Osteoblast (primary cell): ENCODE measurements at regions not wholly inside any gene's neighbourhood (a gene's known extent, or its start where the extent isn't known, plus 50 kb on each side); places are given as distances from the start of the nearest gene placed in this dataset.

ENCODE experiments used
- DNase-seq: peaks from one replicate; pipeline ENCODE4 v3.0.0; 2011; ENCODE audit warnings: low spot score, mixed read lengths; ENCODE audit not compliant: insufficient read length; ENCODE audit errors: missing footprints
- H2AFZ ChIP-seq: 2 replicates; pipeline ENCODE4 v1.6.0; 2011; ENCODE audit warnings: mild to moderate bottlenecking, low read length
- H3K27ac ChIP-seq: 2 replicates; pipeline ENCODE4 v1.5.1; 2011; ENCODE audit warnings: mild to moderate bottlenecking, low read depth, low read length, moderate library complexity
- H3K27me3 ChIP-seq: 2 replicates; pipeline ENCODE4 v1.6.0; 2012; ENCODE audit warnings: mild to moderate bottlenecking, control low read depth, inconsistent platforms, low read length, moderate library complexity; ENCODE audit not compliant: insufficient read depth
- H3K36me3 ChIP-seq: 2 replicates; pipeline ENCODE4 v1.5.1; 2011; ENCODE audit warnings: mild to moderate bottlenecking, low read length, control low read depth, moderate library complexity; ENCODE audit not compliant: insufficient read depth
- H3K4me1 ChIP-seq: 2 replicates; pipeline ENCODE4 v1.5.1; 2011; ENCODE audit warnings: mild to moderate bottlenecking, low read length, control low read depth, moderate library complexity; ENCODE audit not compliant: insufficient read depth
- H3K4me2 ChIP-seq: 2 replicates; pipeline ENCODE4 v1.6.0; 2011; ENCODE audit warnings: mild to moderate bottlenecking, low read length; ENCODE audit not compliant: insufficient read depth
- H3K4me3 ChIP-seq: fragments of 200-600 bp; sonication (generic); 3 replicates; pipeline ENCODE4 v1.5.1; 2012; ENCODE audit warnings: mild to moderate bottlenecking, low read length, inconsistent platforms; ENCODE audit not compliant: insufficient read depth
- H3K79me2 ChIP-seq: 2 replicates; pipeline ENCODE4 v1.6.0; 2012; ENCODE audit warnings: mild to moderate bottlenecking, low read length, control low read depth, inconsistent platforms; ENCODE audit not compliant: insufficient read depth
- H3K9me3 ChIP-seq: 2 replicates; pipeline ENCODE4 v1.5.1; 2011; ENCODE audit warnings: low read depth, low read length, control low read depth
- H4K20me1 ChIP-seq: 2 replicates; pipeline ENCODE4 v1.6.0; 2012; ENCODE audit warnings: mild to moderate bottlenecking, low read length, control low read depth; ENCODE audit not compliant: insufficient read depth
- TF ChIP-seq, protein P1 (sequence below): IDR thresholded peaks from 2 replicates; pipeline ENCODE4 v1.5.1; 2011; ENCODE audit warnings: mild to moderate bottlenecking, low read depth, low read length, moderate library complexity; ENCODE audit errors: extremely low read depth

DNA sequence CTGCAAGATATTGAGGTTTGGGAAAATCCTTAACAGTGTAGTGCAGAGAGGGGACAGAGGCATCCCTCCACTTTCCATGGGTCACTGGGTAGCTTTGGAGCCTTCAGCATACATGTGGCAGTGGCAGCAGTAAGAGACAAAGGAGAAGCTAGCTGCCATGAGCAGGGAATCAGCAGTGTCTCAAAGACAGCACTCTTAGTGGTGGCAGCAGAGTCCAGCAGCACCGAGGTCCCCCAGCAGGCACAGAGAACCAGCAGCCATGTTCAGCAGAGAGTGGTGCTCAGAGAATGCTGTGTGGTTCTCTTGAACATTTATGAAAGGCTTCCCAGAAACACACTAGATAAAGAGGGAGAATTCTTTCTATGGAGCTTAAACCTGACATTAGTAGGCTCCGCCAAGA, 308.5 kb downstream of the CENPC start:
- no peak overlapping the region for H3K4me2 ChIP-seq
- H3K79me2 ChIP-seq = no peaks in the 10 kb centered on the region
- no peaks in the 10 kb centered on the region for H3K36me3 ChIP-seq
- no peaks in the 10 kb centered on the region for H3K9me3 ChIP-seq
- no peak overlapping the region for H2AFZ ChIP-seq
- DNase-seq = no peak
- no peaks in the 10 kb centered on the region for H3K27me3 ChIP-seq
- H3K4me3 ChIP-seq = no peak overlapping the region
- no peaks in the 10 kb centered on the region for H3K4me1 ChIP-seq
- no peaks in the 10 kb centered on the region for H4K20me1 ChIP-seq
- TF ChIP-seq, protein P1, sequence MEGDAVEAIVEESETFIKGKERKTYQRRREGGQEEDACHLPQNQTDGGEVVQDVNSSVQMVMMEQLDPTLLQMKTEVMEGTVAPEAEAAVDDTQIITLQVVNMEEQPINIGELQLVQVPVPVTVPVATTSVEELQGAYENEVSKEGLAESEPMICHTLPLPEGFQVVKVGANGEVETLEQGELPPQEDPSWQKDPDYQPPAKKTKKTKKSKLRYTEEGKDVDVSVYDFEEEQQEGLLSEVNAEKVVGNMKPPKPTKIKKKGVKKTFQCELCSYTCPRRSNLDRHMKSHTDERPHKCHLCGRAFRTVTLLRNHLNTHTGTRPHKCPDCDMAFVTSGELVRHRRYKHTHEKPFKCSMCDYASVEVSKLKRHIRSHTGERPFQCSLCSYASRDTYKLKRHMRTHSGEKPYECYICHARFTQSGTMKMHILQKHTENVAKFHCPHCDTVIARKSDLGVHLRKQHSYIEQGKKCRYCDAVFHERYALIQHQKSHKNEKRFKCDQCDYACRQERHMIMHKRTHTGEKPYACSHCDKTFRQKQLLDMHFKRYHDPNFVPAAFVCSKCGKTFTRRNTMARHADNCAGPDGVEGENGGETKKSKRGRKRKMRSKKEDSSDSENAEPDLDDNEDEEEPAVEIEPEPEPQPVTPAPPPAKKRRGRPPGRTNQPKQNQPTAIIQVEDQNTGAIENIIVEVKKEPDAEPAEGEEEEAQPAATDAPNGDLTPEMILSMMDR = no peak
- H3K27ac ChIP-seq = no peak overlapping the region

DNA sequence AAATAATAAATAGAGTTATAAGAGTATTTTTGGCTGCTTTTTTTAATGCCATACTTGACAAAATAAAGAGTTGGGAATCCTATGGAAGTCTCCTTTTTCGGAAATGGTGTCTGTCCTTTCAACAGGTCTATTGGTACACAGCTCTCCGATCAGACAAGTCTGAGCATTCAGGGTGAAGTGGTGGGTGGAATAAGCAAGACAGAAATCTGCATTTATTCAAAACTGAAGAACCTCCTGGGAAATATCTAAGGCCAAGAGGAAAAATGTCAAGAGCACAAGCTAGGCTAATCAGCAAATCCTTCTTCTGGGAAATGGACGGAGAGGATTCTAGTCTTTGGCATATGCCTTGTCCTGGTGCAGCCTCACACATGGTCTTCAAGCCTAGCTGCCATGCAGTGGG, 309.0 kb downstream of the CENPC start:
- Histone ChIP-seq H3K27ac (no peak overlapping the region), H3K27me3 (no peaks in the 10 kb centered on the region), H3K9me3 (no peaks in the 10 kb centered on the region), H3K36me3 (no peaks in the 10 kb centered on the region), H3K4me1 (no peaks in the 10 kb centered on the region), H3K79me2 (no peaks in the 10 kb centered on the region), H3K4me3 (no peak overlapping the region), H3K4me2 (no peak overlapping the region), H2AFZ (no peak overlapping the region), H4K20me1 (no peaks in the 10 kb centered on the region)
- no peak for DNase-seq
- TF ChIP-seq, protein P1 = no peak

DNA sequence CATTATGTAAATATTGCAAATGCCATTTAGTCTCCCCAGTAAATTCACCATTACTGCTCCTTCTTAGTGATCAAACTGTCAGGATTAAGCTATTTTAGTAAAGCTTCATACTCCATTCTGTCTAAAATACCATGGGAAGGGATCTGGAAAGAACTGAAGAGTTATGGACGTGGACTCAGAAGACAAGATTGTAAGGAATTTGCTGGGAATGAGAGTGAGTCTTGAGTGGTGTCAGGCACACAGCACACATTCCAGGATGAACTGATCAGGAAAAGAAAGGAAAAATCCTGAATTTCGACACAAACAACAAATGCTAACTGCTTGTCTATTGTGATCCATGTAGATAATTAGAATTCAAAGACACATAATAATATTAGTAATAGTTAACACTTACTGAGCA, 311.0 kb downstream of the CENPC start:
- Histone ChIP-seq H3K4me3 (no peak overlapping the region), H3K27me3 (no peaks in the 10 kb centered on the region), H3K9me3 (no peaks in the 10 kb centered on the region), H4K20me1 (no peaks in the 10 kb centered on the region), H3K4me1 (no peaks in the 10 kb centered on the region), H3K27ac (no peak overlapping the region), H3K4me2 (no peak overlapping the region), H2AFZ (no peak overlapping the region), H3K36me3 (no peaks in the 10 kb centered on the region), H3K79me2 (no peaks in the 10 kb centered on the region)
- TF ChIP-seq, protein P1 = no peak
- no peak for DNase-seq

DNA sequence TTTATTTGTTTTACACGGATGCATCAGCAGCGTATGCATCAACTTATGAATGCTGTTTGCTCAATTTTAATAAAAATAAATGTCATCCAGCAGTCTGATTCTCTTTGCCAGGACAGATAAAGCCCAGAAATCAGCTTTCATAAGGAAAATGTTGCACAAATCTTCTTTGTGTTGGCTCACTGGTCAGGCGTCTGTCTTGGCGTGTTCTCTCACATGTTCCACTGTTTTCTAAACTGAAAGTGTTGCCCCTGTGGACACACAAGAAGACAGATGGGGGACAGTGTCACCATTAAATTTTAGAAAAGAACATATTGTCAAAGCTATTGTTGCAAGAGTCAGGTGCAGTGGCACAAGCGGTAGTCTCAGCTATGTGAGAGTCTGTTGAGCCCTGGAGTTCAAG, 316.2 kb downstream of the CENPC start:
- Histone ChIP-seq H3K36me3 (no peaks in the 10 kb centered on the region), H3K4me1 (no peaks in the 10 kb centered on the region), H3K79me2 (no peaks in the 10 kb centered on the region), H3K27me3 (no peaks in the 10 kb centered on the region), H3K27ac (no peak overlapping the region), H3K9me3 (no peaks in the 10 kb centered on the region), H2AFZ (no peak overlapping the region), H3K4me3 (no peak overlapping the region), H4K20me1 (no peaks in the 10 kb centered on the region), H3K4me2 (no peak overlapping the region)
- no peak for DNase-seq
- TF ChIP-seq, protein P1 = no peak
